LHCN-M2 (cell line): ENCODE measurements at regions not wholly inside any gene's neighbourhood (a gene's known extent, or its start where the extent isn't known, plus 50 kb on each side); places are given as distances from the start of the nearest gene placed in this dataset.
"Not testable (repeated sequence)": the region's sequence is repeated elsewhere in the genome, so short reads cannot be mapped to it uniquely, and the experiment has no call there.

Experiments used
- DNase-seq: peaks from one replicate; pipeline ENCODE4 v3.0.0-alpha.2; 2012; ENCODE audit warnings: low read depth

- DNase-seq: no peak
Observed at GRCh38 chr2:8440029-8440778, 241.7 kb upstream of the ID2 start.

GRCh38 chr2:8441371-8441770 is 240.5 kb upstream of the ID2 start:
- DNase-seq: no peak

- no peak for DNase-seq
Observed at GRCh38 chr2:8441986-8442385, 239.9 kb upstream of the ID2 start.

- no peak for DNase-seq
Observed at GRCh38 chr2:8442833-8443486, 238.9 kb upstream of the ID2 start.

- DNase-seq: no peak
Observed at GRCh38 chr2:8445580-8445979, 236.3 kb upstream of the ID2 start.

- DNase-seq: not testable (repeated sequence)
Observed at GRCh38 chr2:8446751-8447150, 235.1 kb upstream of the ID2 start.

- peak; percentile 78 for DNase-seq
Observed at GRCh38 chr2:8447610-8448221, 234.1 kb upstream of the ID2 start.

- no peak for DNase-seq
Observed at GRCh38 chr2:8448824-8449556, 232.9 kb upstream of the ID2 start.

- DNase-seq: no peak
Observed at GRCh38 chr2:8451273-8451672, 230.6 kb upstream of the ID2 start.

GRCh38 chr2:8452296-8452695 is 229.6 kb upstream of the ID2 start:
- DNase-seq: no peak

GRCh38 chr2:8452979-8453903 is 228.6 kb upstream of the ID2 start:
- peak; percentile 26 for DNase-seq

- DNase-seq: peak; percentile 54
Observed at GRCh38 chr2:8453904-8454302, 228.0 kb upstream of the ID2 start.

GRCh38 chr2:8454797-8455196 is 227.1 kb upstream of the ID2 start:
- peak; percentile 57 for DNase-seq

GRCh38 chr2:8455236-8456150 is 226.4 kb upstream of the ID2 start:
- no peak for DNase-seq

GRCh38 chr2:8456151-8457091 is 225.4 kb upstream of the ID2 start:
- DNase-seq: no peak

- no peak for DNase-seq
Observed at GRCh38 chr2:8457092-8457481, 224.8 kb upstream of the ID2 start.

GRCh38 chr2:8457699-8458502 is 224.0 kb upstream of the ID2 start:
- DNase-seq: no peak
